ENCODE measurements at regions not wholly inside any gene's neighbourhood (a gene's known extent, or its start where the extent isn't known, plus 50 kb on each side); places are given as distances from the start of the nearest gene placed in this dataset.

DNA sequence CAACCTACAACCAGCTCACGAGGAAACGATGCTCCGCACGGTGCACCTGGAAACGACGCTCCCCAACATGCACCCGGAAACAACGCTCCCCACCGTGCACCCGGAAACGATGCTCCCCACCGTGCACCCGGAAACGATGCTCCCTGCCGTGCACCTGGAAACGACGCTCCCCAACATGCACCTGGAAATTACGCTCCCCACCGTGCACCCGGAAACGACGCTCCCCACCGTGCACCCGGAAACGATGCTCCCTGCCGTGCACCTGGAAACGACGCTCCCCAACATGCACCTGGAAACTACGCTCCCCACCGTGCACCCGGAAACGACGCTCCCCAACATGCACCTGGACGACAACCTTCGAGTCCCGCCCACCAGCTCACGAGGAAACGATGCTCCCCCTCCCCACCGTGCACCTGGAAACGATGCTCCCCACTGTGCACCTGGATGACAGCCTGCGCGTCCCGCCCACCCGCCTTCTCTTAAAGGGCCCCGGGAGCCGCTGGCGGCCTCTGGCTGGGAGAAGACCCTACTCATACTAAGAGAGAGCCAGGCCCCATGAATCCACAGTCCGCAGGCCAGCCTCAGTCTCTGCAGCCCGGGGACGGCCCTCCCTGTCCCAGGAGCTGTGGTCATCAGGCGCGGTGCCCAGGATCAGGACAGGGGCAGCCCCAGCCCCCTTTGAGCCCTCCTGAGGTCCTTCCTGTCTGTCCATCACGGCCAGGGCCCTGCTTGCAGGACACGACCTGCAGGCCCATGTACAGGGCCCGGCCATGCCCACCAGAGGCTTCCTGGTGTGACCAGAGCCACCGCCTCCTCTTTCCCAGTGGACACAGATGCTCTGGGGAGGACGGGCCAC is 98.3 kb downstream of the PDGFA start:
- Histone ChIP-seq H3K4me3 (no peak overlapping the region), H3K36me3 (no peaks in the 10 kb centered on the region), H3K27ac (no peak overlapping the region), H3K27me3 (peaks cover 0 to 13% (median 0%) of the 10 kb centered on the region in 9 donors), H3K4me1 (peaks cover 0 to 15% (median 2%) of the 10 kb centered on the region in 12 donors), H3K9me3 (peaks cover 0 to 24% (median 15%) of the 10 kb centered on the region in 12 donors)
- DNase-seq (peak in 2 of 5 donors; percentile 11 to 33), ATAC-seq (no peak)
- intact Hi-C loops (cut with DNase I) = no loop called here
- no peak for TF ChIP-seq CTCF (IDR thresholded peaks at IDR 0.05)
- 60 to 69% (median 63%) methylated on average over 51 to 57 of the region's 57 CpGs for WGBS, 4 donors

GRCh38 chr7:422191-422885 is 97.3 kb downstream of the PDGFA start:
- no peaks in the 10 kb centered on the region for H3K36me3 ChIP-seq
- no peak overlapping the region for H3K4me3 ChIP-seq
- H3K27me3 ChIP-seq = peaks cover 0 to 13% (median 0%) of the 10 kb centered on the region in 9 donors
- ATAC-seq (no peak), DNase-seq (peak in 1 of 5 donors; percentile 31)
- TF ChIP-seq CTCF (IDR thresholded peaks at IDR 0.05) (no peak), POLR2A (IDR thresholded peaks at IDR 0.05) (no peak)
- whole genome bisulfite sequencing, 4 donors = 87 to 93% (median 89%) methylated on average over 30 to 33 of the region's 33 CpGs
- H3K9me3 ChIP-seq = peaks cover 0 to 16% (median 12%) of the 10 kb centered on the region in 12 donors
- H3K27ac ChIP-seq = no peak overlapping the region
- intact Hi-C loops (cut with DNase I) = no loop called here
- peaks cover 0 to 15% (median 2%) of the 10 kb centered on the region in 12 donors for H3K4me1 ChIP-seq

DNA sequence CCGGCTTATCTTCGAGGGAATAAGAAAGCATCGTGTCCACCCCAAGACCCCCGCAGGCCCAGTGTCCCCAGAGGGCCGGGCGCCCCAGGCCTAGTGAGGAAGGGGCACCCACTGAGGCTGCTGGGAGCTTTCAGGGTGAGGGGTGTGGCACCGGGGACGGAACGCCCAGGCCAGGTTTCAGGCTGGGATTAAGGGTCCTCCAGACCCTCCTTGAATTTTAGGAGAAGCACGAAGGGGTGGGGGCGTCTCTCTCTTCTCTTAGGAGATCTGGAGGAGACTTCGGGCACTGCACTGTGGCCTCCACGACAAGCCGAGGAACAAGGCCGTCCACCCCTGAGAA is 96.8 kb downstream of the PDGFA start:
- 81 to 92% (median 90%) methylated on average over 11 to 15 of the region's 15 CpGs for WGBS, 4 donors
- no peak for TF ChIP-seq POLR2A (IDR thresholded peaks at IDR 0.05)
- no peak for TF ChIP-seq CTCF (IDR thresholded peaks at IDR 0.05)
- intact Hi-C loops (cut with DNase I) = no loop called here
- Histone ChIP-seq H3K27me3 (peaks cover 0 to 13% (median 0%) of the 10 kb centered on the region in 9 donors), H3K9me3 (peaks cover 0 to 11% (median 7%) of the 10 kb centered on the region in 12 donors), H3K4me3 (no peak overlapping the region), H3K4me1 (peaks cover 0 to 15% (median 2%) of the 10 kb centered on the region in 12 donors), H3K27ac (no peak overlapping the region), H3K36me3 (no peaks in the 10 kb centered on the region)
- peak in 1 of 5 donors; percentile 55 for DNase-seq
- no peak for ATAC-seq

All from heart left ventricle (tissue), 16 donors.